ENCODE measurements at regions not wholly inside any gene's neighbourhood (a gene's known extent, or its start where the extent isn't known, plus 50 kb on each side); places are given as distances from the start of the nearest gene placed in this dataset.

- Histone ChIP-seq H3K79me2 (ENCODE audit: low read depth) (no peaks in the 10 kb centered on the region), H3K27ac (no peak overlapping the region), H3K4me1 (replicated peaks; ENCODE audit: insufficient read depth) (no peaks in the 10 kb centered on the region), H2AFZ (no peak overlapping the region), H3K9me2 (ENCODE audit: insufficient read depth) (no peaks in the 10 kb centered on the region), H3K4me3 (no peak overlapping the region), H3K9me3 (ENCODE audit: insufficient read depth, low read depth) (no peaks in the 10 kb centered on the region), H3K4me2 (no peak overlapping the region), H4K20me1 (ENCODE audit: insufficient read depth) (no peaks in the 10 kb centered on the region), H3K27me3 (ENCODE audit: insufficient read depth, low read depth) (peaks cover 33% of the 10 kb centered on the region; the same call in 1 of the 2 replicates), H3K36me3 (ENCODE audit: low read depth) (no peaks in the 10 kb centered on the region), H3F3A (ENCODE audit: insufficient read depth, low read depth) (no peaks in the 10 kb centered on the region)
- DNase-seq = no peak
- intact Hi-C loops (cut with micrococcal nuclease; ENCODE audit: unreplicated experiment) = no loop called here
- ChIA-PET CTCF (no interaction called here), POLR2A (ENCODE audit: unreplicated experiment) (no interaction called here)
- no TSS peak for BruUV-seq (replicated peaks)
- TF ChIP-seq EZH2 (IDR thresholded peaks at IDR 0.05; ENCODE audit: low read depth) = no peak
- no peak for TF ChIP-seq CTCF (conservative IDR thresholded peaks at IDR 0.05)
Measured at GRCh38 chr17:55614061-55614460, 102.8 kb upstream of the SMIM36 start.

GRCh38 chr17:55612691-55613141 is 101.5 kb upstream of the SMIM36 start:
- no peaks in the 10 kb centered on the region for H3K79me2 ChIP-seq (ENCODE audit: low read depth)
- no peaks in the 10 kb centered on the region for H3F3A ChIP-seq (ENCODE audit: insufficient read depth, low read depth)
- H3K27ac ChIP-seq = no peak overlapping the region
- ChIA-PET CTCF (no interaction called here), POLR2A (ENCODE audit: unreplicated experiment) (no interaction called here)
- H3K4me3 ChIP-seq = no peak overlapping the region
- no TSS peak for BruUV-seq (replicated peaks)
- H2AFZ ChIP-seq = no peak overlapping the region
- H3K9me3 ChIP-seq (ENCODE audit: insufficient read depth, low read depth) = no peaks in the 10 kb centered on the region
- TF ChIP-seq EZH2 (IDR thresholded peaks at IDR 0.05; ENCODE audit: low read depth) (no peak), CTCF (conservative IDR thresholded peaks at IDR 0.05) (no peak)
- no peak for DNase-seq
- no peaks in the 10 kb centered on the region for H3K4me1 ChIP-seq (replicated peaks; ENCODE audit: insufficient read depth)
- H3K27me3 ChIP-seq (ENCODE audit: insufficient read depth, low read depth) = peaks cover 24% of the 10 kb centered on the region; the same call in 1 of the 2 replicates
- intact Hi-C loops (cut with micrococcal nuclease; ENCODE audit: unreplicated experiment) = no loop called here
- no peaks in the 10 kb centered on the region for H4K20me1 ChIP-seq (ENCODE audit: insufficient read depth)
- no peaks in the 10 kb centered on the region for H3K36me3 ChIP-seq (ENCODE audit: low read depth)
- H3K4me2 ChIP-seq = no peak overlapping the region
- H3K9me2 ChIP-seq (ENCODE audit: insufficient read depth) = no peaks in the 10 kb centered on the region

GRCh38 chr17:55607731-55608341 is 96.6 kb upstream of the SMIM36 start:
- no TSS peak for BruUV-seq (replicated peaks)
- Histone ChIP-seq H3K79me2 (ENCODE audit: low read depth) (no peaks in the 10 kb centered on the region), H3K4me3 (no peak overlapping the region), H3K9me3 (ENCODE audit: insufficient read depth, low read depth) (no peaks in the 10 kb centered on the region), H3F3A (ENCODE audit: insufficient read depth, low read depth) (no peaks in the 10 kb centered on the region), H3K4me1 (replicated peaks; ENCODE audit: insufficient read depth) (no peaks in the 10 kb centered on the region), H4K20me1 (ENCODE audit: insufficient read depth) (no peaks in the 10 kb centered on the region), H3K36me3 (ENCODE audit: low read depth) (no peaks in the 10 kb centered on the region), H3K9me2 (ENCODE audit: insufficient read depth) (no peaks in the 10 kb centered on the region), H3K27me3 (ENCODE audit: insufficient read depth, low read depth) (peaks cover 25% of the 10 kb centered on the region; the same call in 1 of the 2 replicates), H3K4me2 (no peak overlapping the region), H3K27ac (no peak overlapping the region), H2AFZ (no peak overlapping the region)
- DNase-seq = peak in 1 of 2 experiments; percentile 77
- ChIA-PET CTCF (no interaction called here), POLR2A (ENCODE audit: unreplicated experiment) (no interaction called here)
- intact Hi-C loops (cut with micrococcal nuclease; ENCODE audit: unreplicated experiment) = loop anchor here (1.0 kb wide), 1 partner anchor 79 kb away; no protein-coding TSS in a partner anchor
- TF ChIP-seq EZH2 (IDR thresholded peaks at IDR 0.05; ENCODE audit: low read depth) (no peak), CTCF (conservative IDR thresholded peaks at IDR 0.05) (no peak)
